Activated effector memory CD4-positive, alpha-beta T cell treated with anti-CD3 and anti-CD28 coated beads, Interleukin-2, amount 50 U/mL, for 16 hours (primary cell): ENCODE measurements at regions not wholly inside any gene's neighbourhood (a gene's known extent, or its start where the extent isn't known, plus 50 kb on each side); places are given as distances from the start of the nearest gene placed in this dataset.
A peak's percentile ranks its signal among the peaks of the same experiment; 100 is the strongest.

ENCODE experiments used
- DNase-seq: peaks from one replicate; pipeline ENCODE4 v3.0.0-alpha.2; 2020

- no peak for DNase-seq
Measured at GRCh38 chr1:23614032-23614660, 54.8 kb upstream of the ID3 start.

- peak; percentile 76 for DNase-seq
Measured at GRCh38 chr1:23613191-23614031, 54.1 kb upstream of the ID3 start.

- peak; percentile 73 for DNase-seq
Measured at GRCh38 chr1:23611601-23612327, 52.5 kb upstream of the ID3 start.

GRCh38 chr1:23610677-23611076, 51.4 kb upstream of the ID3 start:
- DNase-seq, result no peak

GRCh38 chr1:23609971-23610370, 50.7 kb upstream of the ID3 start:
- DNase-seq, result no peak
